Small intestine (tissue), 7 donors: ENCODE measurements at regions not wholly inside any gene's neighbourhood (a gene's known extent, or its start where the extent isn't known, plus 50 kb on each side); places are given as distances from the start of the nearest gene placed in this dataset.
A peak's percentile ranks its signal among the peaks of the same experiment; 100 is the strongest.
"Not testable (repeated sequence)": the region's sequence is repeated elsewhere in the genome, so short reads cannot be mapped to it uniquely, and the experiment has no call there.

Experiments
- DNase-seq, 2 donors: peaks; one replicate each; pipeline versions ENCODE4 v3.0.0 to v3.0.0-alpha.2; 2013
- FAIRE-seq: peaks from 2 replicates; lab custom pipeline; 2012; peaks lifted over from hg19 to GRCh38; lab: Jason Lieb, UNC
- H3K27ac ChIP-seq, 3 donors: one replicate each; pipeline ENCODE4 v1.5.1; 2013; ENCODE audit warnings: low read length in 2 of 3, mild to moderate bottlenecking in 2 of 3, control low read depth in 1 of 3, inconsistent platforms in 1 of 3, low read depth in 1 of 3, moderate library complexity in 1 of 3
- H3K27me3 ChIP-seq, 3 donors: one replicate each; pipeline ENCODE4 v1.6.1; 2013; ENCODE audit warnings: low read length in 3 of 3, inconsistent platforms in 1 of 3; ENCODE audit not compliant: control insufficient read depth in 3 of 3, insufficient read depth in 3 of 3
- H3K36me3 ChIP-seq, 3 donors: one replicate each; pipeline ENCODE4 v1.6.1; 2013; ENCODE audit warnings: low read length in 3 of 3, inconsistent platforms in 1 of 3, low read depth in 1 of 3, mild to moderate bottlenecking in 1 of 3, moderate library complexity in 1 of 3; ENCODE audit not compliant: control insufficient read depth in 3 of 3, insufficient read depth in 2 of 3
- H3K4me1 ChIP-seq, 3 donors: one replicate each; pipeline ENCODE4 v1.6.1; 2013; ENCODE audit warnings: low read length in 2 of 3, inconsistent platforms in 1 of 3, low read depth in 1 of 3, mild to moderate bottlenecking in 1 of 3, moderate library complexity in 1 of 3; ENCODE audit not compliant: control insufficient read depth in 3 of 3, insufficient read depth in 2 of 3
- H3K4me3 ChIP-seq, 3 donors: one replicate each; pipeline ENCODE4 v1.5.1; 2013; ENCODE audit warnings: low read length in 3 of 3, control low read depth in 1 of 3, inconsistent platforms in 1 of 3, low read depth in 1 of 3, mild to moderate bottlenecking in 1 of 3, moderate library complexity in 1 of 3
- H3K9me3 ChIP-seq, 2 donors: one replicate each; pipeline ENCODE4 v1.6.1; 2013; ENCODE audit warnings: low read depth in 1 of 2, low read length in 1 of 2; ENCODE audit not compliant: control insufficient read depth in 2 of 2, insufficient read depth in 1 of 2
- WGBS, 3 donors: extraction: QIAGEN DNeasy Blood & Tissue Kit; methylation state at CpG; one replicate each; pipeline ENCODE4 v1.1.7; 2013; 5-methylcytosine and 5-hydroxymethylcytosine counted together
- donor health status: healthy with polysubstance abuse.
- donor health status: control.
- donor health status: control.
- donor health status: Bipolar disorder and iron deficiency.
- donor health status: healthy.

GRCh38 chr3:107456501-107456900, 66.3 kb upstream of the BBX start:
- Histone ChIP-seq H3K27me3 (no peaks in the 10 kb centered on the region), H3K9me3 (no peaks in the 10 kb centered on the region), H3K36me3 (no peaks in the 10 kb centered on the region), H3K27ac (no peak overlapping the region), H3K4me3 (no peak overlapping the region), H3K4me1 (no peaks in the 10 kb centered on the region)
- 83 to 88% (median 86%) methylated on average over 1 of the region's 1 CpG for WGBS, 3 donors
- DNase-seq (no peak), FAIRE-seq (no peak)

GRCh38 chr3:107458871-107459270, 63.9 kb upstream of the BBX start:
- Histone ChIP-seq H3K36me3 (no peaks in the 10 kb centered on the region), H3K27ac (no peak overlapping the region), H3K4me3 (no peak overlapping the region), H3K4me1 (no peaks in the 10 kb centered on the region), H3K9me3 (no peaks in the 10 kb centered on the region), H3K27me3 (no peaks in the 10 kb centered on the region)
- no peak for DNase-seq
- FAIRE-seq = no peak

- FAIRE-seq (no peak), DNase-seq (no peak)
- Histone ChIP-seq H3K36me3 (no peaks in the 10 kb centered on the region), H3K27ac (no peak overlapping the region), H3K27me3 (no peaks in the 10 kb centered on the region), H3K4me3 (no peak overlapping the region), H3K4me1 (no peaks in the 10 kb centered on the region), H3K9me3 (no peaks in the 10 kb centered on the region)
- 94 to 98% (median 98%) methylated on average over 5 of the region's 5 CpGs for WGBS, 3 donors
Observed at GRCh38 chr3:107461721-107462120, 61.0 kb upstream of the BBX start.

GRCh38 chr3:107464037-107464436, 58.7 kb upstream of the BBX start:
- no peak for FAIRE-seq
- H3K27me3 ChIP-seq = no peaks in the 10 kb centered on the region
- no peak overlapping the region for H3K4me3 ChIP-seq
- no peaks in the 10 kb centered on the region for H3K9me3 ChIP-seq
- no peaks in the 10 kb centered on the region for H3K36me3 ChIP-seq
- H3K27ac ChIP-seq = no peak overlapping the region
- H3K4me1 ChIP-seq = no peaks in the 10 kb centered on the region
- no peak for DNase-seq
- WGBS, 3 donors = 66 to 76% (median 71%) methylated on average over 2 of the region's 2 CpGs

- no peak for FAIRE-seq
Observed at GRCh38 chr3:107465064-107465631, 57.6 kb upstream of the BBX start.

GRCh38 chr3:107468782-107469181, 54.0 kb upstream of the BBX start:
- no peak overlapping the region for H3K4me3 ChIP-seq
- no peak overlapping the region for H3K27ac ChIP-seq
- no peaks in the 10 kb centered on the region for H3K4me1 ChIP-seq
- FAIRE-seq (no peak), DNase-seq (no peak)
- H3K27me3 ChIP-seq = no peaks in the 10 kb centered on the region
- WGBS, 3 donors = 58 to 70% (median 63%) methylated on average over 1 of the region's 1 CpG
- H3K36me3 ChIP-seq = no peaks in the 10 kb centered on the region
- H3K9me3 ChIP-seq = no peaks in the 10 kb centered on the region

More at GRCh38 chr3:107465064-107465631, 57.6 kb upstream of the BBX start:
- H3K4me1 ChIP-seq = no peaks in the 10 kb centered on the region
- no peaks in the 10 kb centered on the region for H3K36me3 ChIP-seq
- no peak for DNase-seq
- WGBS, 3 donors = 73 to 86% (median 82%) methylated on average over 3 of the region's 3 CpGs
- H3K27me3 ChIP-seq = no peaks in the 10 kb centered on the region
- no peaks in the 10 kb centered on the region for H3K9me3 ChIP-seq
- no peak overlapping the region for H3K27ac ChIP-seq
- H3K4me3 ChIP-seq = no peak overlapping the region

GRCh38 chr3:107470496-107470895, 52.3 kb upstream of the BBX start:
- whole genome bisulfite sequencing, 3 donors = 25 to 43% (median 42%) methylated on average over 8 of the region's 8 CpGs
- not testable (repeated sequence) for H3K4me3 ChIP-seq, H3K36me3 ChIP-seq, H3K27me3 ChIP-seq, FAIRE-seq, H3K27ac ChIP-seq, H3K9me3 ChIP-seq, H3K4me1 ChIP-seq
- DNase-seq = peak; percentile 13 to 14
